ENCODE measurements at regions not wholly inside any gene's neighbourhood (a gene's known extent, or its start where the extent isn't known, plus 50 kb on each side); places are given as distances from the start of the nearest gene placed in this dataset.

DNA sequence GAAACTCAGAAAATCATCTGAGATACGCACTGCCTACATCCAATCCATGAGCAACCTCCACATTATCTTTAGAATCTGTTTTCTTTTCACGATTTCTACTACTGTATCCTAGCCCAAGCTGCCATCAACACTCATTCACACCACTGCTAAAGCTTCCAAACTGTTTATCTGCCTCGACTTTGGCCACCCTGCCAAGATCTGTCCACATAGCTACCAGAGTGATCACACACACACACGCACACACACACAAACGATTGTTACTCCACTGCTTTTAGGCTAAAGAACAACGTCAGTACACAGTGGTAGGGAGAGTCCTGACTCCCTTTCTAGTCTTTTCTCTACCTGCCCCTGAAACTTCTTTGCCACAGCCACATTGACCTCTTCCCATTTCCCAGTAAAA lies 142.0 kb downstream of the CCDC71L start:
- Histone ChIP-seq H3K4me3 (no peak overlapping the region), H3K36me3 (no peaks in the 10 kb centered on the region), H3K27ac (no peak overlapping the region), H3K9me3 (no peaks in the 10 kb centered on the region), H3K4me1 (ENCODE audit: control insufficient read depth in 1 of 2, low read depth in 2 of 2) (peaks cover 0 to 15% of the 10 kb centered on the region in 2 donors), H3K27me3 (replicated peaks; ENCODE audit: insufficient read depth) (no peaks in the 10 kb centered on the region)
- ATAC-seq (ENCODE audit: insufficient number of reproducible peaks, low FRiP score, low read depth), result no peak
- TF ChIP-seq, protein P1, sequence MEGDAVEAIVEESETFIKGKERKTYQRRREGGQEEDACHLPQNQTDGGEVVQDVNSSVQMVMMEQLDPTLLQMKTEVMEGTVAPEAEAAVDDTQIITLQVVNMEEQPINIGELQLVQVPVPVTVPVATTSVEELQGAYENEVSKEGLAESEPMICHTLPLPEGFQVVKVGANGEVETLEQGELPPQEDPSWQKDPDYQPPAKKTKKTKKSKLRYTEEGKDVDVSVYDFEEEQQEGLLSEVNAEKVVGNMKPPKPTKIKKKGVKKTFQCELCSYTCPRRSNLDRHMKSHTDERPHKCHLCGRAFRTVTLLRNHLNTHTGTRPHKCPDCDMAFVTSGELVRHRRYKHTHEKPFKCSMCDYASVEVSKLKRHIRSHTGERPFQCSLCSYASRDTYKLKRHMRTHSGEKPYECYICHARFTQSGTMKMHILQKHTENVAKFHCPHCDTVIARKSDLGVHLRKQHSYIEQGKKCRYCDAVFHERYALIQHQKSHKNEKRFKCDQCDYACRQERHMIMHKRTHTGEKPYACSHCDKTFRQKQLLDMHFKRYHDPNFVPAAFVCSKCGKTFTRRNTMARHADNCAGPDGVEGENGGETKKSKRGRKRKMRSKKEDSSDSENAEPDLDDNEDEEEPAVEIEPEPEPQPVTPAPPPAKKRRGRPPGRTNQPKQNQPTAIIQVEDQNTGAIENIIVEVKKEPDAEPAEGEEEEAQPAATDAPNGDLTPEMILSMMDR (IDR thresholded peaks at IDR 0.05), result no peak
- DNase-seq (ENCODE audit: low spot score), result no peak

DNA sequence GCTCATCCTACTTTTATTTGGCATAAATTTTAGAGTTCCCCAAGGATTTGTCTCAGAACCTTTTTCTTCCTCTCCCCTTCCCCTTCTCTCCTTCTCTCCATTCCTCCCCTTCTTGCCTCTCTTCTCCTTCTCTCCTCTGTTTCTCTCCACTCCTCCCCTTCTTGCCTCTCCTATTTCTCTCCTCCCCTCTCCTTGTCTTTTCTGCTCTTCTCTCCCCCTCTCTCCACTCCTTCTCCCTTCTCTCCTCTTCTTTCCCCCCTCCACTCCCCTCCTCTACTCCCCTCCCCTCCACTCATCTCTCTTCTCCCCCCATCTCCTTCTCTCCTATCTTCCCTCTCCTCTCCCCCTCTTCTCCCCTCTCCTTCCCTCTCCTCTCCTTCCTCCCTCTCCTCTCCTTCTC lies 142.7 kb downstream of the CCDC71L start:
- no peaks in the 10 kb centered on the region for H3K36me3 ChIP-seq
- TF ChIP-seq, protein P1 (IDR thresholded peaks at IDR 0.05), result no peak

DNA sequence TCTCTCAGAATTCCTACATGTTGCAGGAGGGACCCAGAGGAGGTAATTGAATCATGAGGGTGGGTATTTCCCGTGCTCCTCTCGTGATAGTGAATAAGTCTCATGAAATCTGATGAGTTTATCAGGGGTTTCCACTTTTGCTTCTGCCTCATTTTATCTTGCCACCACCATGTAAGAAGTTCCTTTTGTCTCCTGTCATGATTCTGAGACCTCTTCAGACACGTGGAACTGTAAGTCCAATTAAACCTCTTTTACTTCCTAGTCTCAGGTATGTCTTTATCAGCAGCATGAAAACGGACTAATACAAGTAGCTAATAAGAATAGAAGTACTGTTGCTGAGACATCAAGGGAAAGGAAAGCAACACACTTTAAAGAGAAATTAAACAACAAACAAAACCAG lies 143.4 kb downstream of the CCDC71L start:
- Histone ChIP-seq H3K9me3 (no peaks in the 10 kb centered on the region), H3K4me3 (no peak overlapping the region), H3K27ac (no peak overlapping the region), H3K4me1 (ENCODE audit: control insufficient read depth in 1 of 2, low read depth in 2 of 2) (peaks cover 0 to under 1% of the 10 kb centered on the region in 2 donors), H3K36me3 (no peaks in the 10 kb centered on the region), H3K27me3 (replicated peaks; ENCODE audit: insufficient read depth) (no peaks in the 10 kb centered on the region)
- TF ChIP-seq, protein P1 (IDR thresholded peaks at IDR 0.05), result no peak
- DNase-seq (ENCODE audit: low spot score), result no peak
- ATAC-seq (ENCODE audit: insufficient number of reproducible peaks, low FRiP score, low read depth), result no peak

More for the DNA sequence above, 142.7 kb downstream of the CCDC71L start:
- H3K27ac ChIP-seq, result no peak overlapping the region
- no peak for DNase-seq (ENCODE audit: low spot score)
- no peak overlapping the region for H3K4me3 ChIP-seq
- no peaks in the 10 kb centered on the region for H3K9me3 ChIP-seq
- peaks cover 0 to 8% of the 10 kb centered on the region in 2 donors for H3K4me1 ChIP-seq (ENCODE audit: control insufficient read depth in 1 of 2, low read depth in 2 of 2)
- ATAC-seq (ENCODE audit: insufficient number of reproducible peaks, low FRiP score, low read depth), result no peak
- H3K27me3 ChIP-seq (replicated peaks; ENCODE audit: insufficient read depth), result no peaks in the 10 kb centered on the region

DNA sequence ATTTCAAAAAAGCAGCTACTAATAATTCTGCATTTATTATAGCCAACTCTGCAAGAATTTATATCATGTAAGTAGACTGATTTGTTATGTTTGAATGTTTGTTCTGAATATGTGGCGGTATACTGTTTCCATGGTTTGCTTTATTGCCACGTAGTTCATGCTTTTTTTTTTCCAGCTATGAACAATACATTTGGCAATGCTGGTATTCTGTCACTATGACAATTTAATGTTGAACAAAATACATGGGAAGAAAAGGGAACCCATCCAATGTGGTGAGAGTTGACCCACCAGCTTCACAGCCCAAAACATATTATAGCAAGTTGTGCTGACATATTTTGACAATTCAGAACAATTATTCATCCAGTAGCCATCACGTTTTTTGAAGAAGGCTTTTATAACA lies 145.6 kb downstream of the CCDC71L start:
- DNase-seq (ENCODE audit: low spot score) (no peak), ATAC-seq (ENCODE audit: insufficient number of reproducible peaks, low FRiP score, low read depth) (no peak)
- Histone ChIP-seq H3K4me3 (no peak overlapping the region), H3K9me3 (no peaks in the 10 kb centered on the region), H3K27ac (no peak overlapping the region), H3K36me3 (no peaks in the 10 kb centered on the region), H3K27me3 (replicated peaks; ENCODE audit: insufficient read depth) (no peaks in the 10 kb centered on the region), H3K4me1 (ENCODE audit: control insufficient read depth in 1 of 2, low read depth in 2 of 2) (no peaks in the 10 kb centered on the region)
- TF ChIP-seq, protein P1 (IDR thresholded peaks at IDR 0.05), result no peak

DNA sequence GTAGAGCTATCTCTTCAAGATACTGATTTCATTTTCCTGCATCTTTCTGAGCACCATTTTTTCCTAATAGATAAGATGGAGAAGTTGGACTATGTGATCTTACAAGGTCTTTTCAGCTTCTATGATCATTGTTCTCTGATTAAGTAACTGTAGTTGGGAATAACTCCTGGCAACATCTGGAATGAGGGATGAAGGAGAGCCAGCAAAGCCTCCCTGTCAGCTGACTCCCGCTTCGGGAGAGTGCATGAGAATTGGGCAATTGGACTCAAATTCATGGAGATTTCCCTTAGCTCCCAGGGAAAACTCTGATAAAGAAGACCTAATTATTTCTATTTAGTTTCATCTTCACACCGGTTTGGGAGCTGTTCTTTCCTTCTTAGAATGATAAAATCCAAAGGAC lies 146.1 kb downstream of the CCDC71L start:
- DNase-seq (ENCODE audit: low spot score), result no peak

More for the DNA sequence above, 146.1 kb downstream of the CCDC71L start:
- Histone ChIP-seq H3K4me3 (no peak overlapping the region), H3K27me3 (replicated peaks; ENCODE audit: insufficient read depth) (no peaks in the 10 kb centered on the region), H3K4me1 (ENCODE audit: control insufficient read depth in 1 of 2, low read depth in 2 of 2) (no peaks in the 10 kb centered on the region), H3K9me3 (no peaks in the 10 kb centered on the region), H3K36me3 (no peaks in the 10 kb centered on the region), H3K27ac (no peak overlapping the region)
- ATAC-seq (ENCODE audit: insufficient number of reproducible peaks, low FRiP score, low read depth), result no peak
- TF ChIP-seq, protein P1 (IDR thresholded peaks at IDR 0.05), result no peak

Data from thoracic aorta (tissue), 2 donors.